HG03571 (cell line): ENCODE measurements at regions not wholly inside any gene's neighbourhood (a gene's known extent, or its start where the extent isn't known, plus 50 kb on each side); places are given as distances from the start of the nearest gene placed in this dataset.
"Not testable (repeated sequence)": the region's sequence is repeated elsewhere in the genome, so short reads cannot be mapped to it uniquely, and the experiment has no call there.

Experiments used
- ATAC-seq: cut with Tn5 transposase; IDR thresholded peaks from one replicate; pipeline ENCODE4 v1.9.1; 2021; ENCODE audit not compliant: unreplicated experiment

- ATAC-seq: no peak
These were observed 361.2 kb downstream of the ATP23 start for GRCh38 chr12:58302487-58303011.

- no peak for ATAC-seq
These were observed 365.1 kb downstream of the ATP23 start for GRCh38 chr12:58306266-58307000.

GRCh38 chr12:58309806-58310205 is 368.4 kb downstream of the ATP23 start:
- no peak for ATAC-seq

- no peak for ATAC-seq
These were observed 369.0 kb downstream of the ATP23 start for GRCh38 chr12:58310368-58310767.

- no peak for ATAC-seq
These were observed 369.6 kb downstream of the ATP23 start for GRCh38 chr12:58310809-58311622.

- no peak for ATAC-seq
These were observed 371.9 kb downstream of the ATP23 start for GRCh38 chr12:58313091-58313855.

GRCh38 chr12:58314610-58315009 is 373.2 kb downstream of the ATP23 start:
- no peak for ATAC-seq

GRCh38 chr12:58316926-58317325 is 375.6 kb downstream of the ATP23 start:
- ATAC-seq: no peak

- ATAC-seq: no peak
These were observed 380.0 kb downstream of the ATP23 start for GRCh38 chr12:58321414-58321813.

- ATAC-seq: no peak
These were observed 382.3 kb downstream of the ATP23 start for GRCh38 chr12:58323676-58324075.

GRCh38 chr12:58325561-58325960 is 384.2 kb downstream of the ATP23 start:
- no peak for ATAC-seq

- no peak for ATAC-seq
These were observed 385.2 kb downstream of the ATP23 start for GRCh38 chr12:58326534-58326933.

- not testable (repeated sequence) for ATAC-seq
These were observed 395.3 kb downstream of the ATP23 start for GRCh38 chr12:58336581-58337242.

GRCh38 chr12:58337539-58337938 is 396.2 kb downstream of the ATP23 start:
- ATAC-seq: not testable (repeated sequence)

- no peak for ATAC-seq
These were observed 400.4 kb downstream of the ATP23 start for GRCh38 chr12:58341791-58342190.

- ATAC-seq: no peak
These were observed 401.4 kb downstream of the ATP23 start for GRCh38 chr12:58342736-58343135.

GRCh38 chr12:58346032-58346632 is 404.8 kb downstream of the ATP23 start:
- ATAC-seq: peak; percentile 71

- no peak for ATAC-seq
These were observed 405.8 kb downstream of the ATP23 start for GRCh38 chr12:58347188-58347587.

GRCh38 chr12:58347691-58348090 is 406.3 kb downstream of the ATP23 start:
- no peak for ATAC-seq

GRCh38 chr12:58349161-58349560 is 407.8 kb downstream of the ATP23 start:
- ATAC-seq: no peak
